ENCODE measurements at regions not wholly inside any gene's neighbourhood (a gene's known extent, or its start where the extent isn't known, plus 50 kb on each side); places are given as distances from the start of the nearest gene placed in this dataset.

DNA sequence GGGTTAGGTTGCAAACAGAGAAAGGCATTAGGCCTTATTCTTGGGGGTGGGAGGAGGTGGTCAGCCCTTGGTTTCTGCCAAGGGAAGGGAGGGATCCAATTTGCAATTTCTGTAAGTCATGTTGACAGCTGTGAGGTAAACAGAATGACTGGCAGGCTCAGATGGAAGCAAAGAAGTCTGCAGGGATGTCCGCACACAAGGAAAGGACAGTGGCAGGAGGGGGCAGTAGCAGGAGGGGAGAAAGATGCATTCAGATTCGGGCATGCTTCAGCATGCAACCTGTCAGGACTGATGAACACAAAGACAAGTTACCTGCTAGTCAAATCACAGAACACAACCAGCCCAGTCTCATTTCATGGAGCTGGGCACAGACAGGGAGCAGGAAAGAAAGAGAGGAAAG lies 217.9 kb upstream of the FOXA2 start:
- peaks cover 13% of the 10 kb centered on the region for H3K27me3 ChIP-seq (replicated peaks; ENCODE audit: insufficient read depth, low read depth, low read length, poor library complexity)
- intact Hi-C loops (cut with micrococcal nuclease; ENCODE audit: unreplicated experiment): no loop called here
- BruUV-seq (replicated peaks): no TSS peak
- no peaks in the 10 kb centered on the region for H3K36me3 ChIP-seq (ENCODE audit: insufficient read depth, low read length, poor library complexity, severe bottlenecking)
- no peak overlapping the region for H3K4me3 ChIP-seq (ENCODE audit: low read depth, low read length, poor library complexity, severe bottlenecking)
- H3K4me1 ChIP-seq (ENCODE audit: insufficient read depth, low read length, poor library complexity, severe bottlenecking): no peaks in the 10 kb centered on the region
- H3K27ac ChIP-seq (ENCODE audit: low read depth, low read length, poor library complexity, severe bottlenecking): no peak overlapping the region
- CTCF ChIA-PET: no interaction called here
- no peak for TF ChIP-seq EZH2 (IDR thresholded peaks at IDR 0.05; ENCODE audit: borderline replicate concordance, low read depth, low read length, poor library complexity, severe bottlenecking)
- TF ChIP-seq, protein P1, sequence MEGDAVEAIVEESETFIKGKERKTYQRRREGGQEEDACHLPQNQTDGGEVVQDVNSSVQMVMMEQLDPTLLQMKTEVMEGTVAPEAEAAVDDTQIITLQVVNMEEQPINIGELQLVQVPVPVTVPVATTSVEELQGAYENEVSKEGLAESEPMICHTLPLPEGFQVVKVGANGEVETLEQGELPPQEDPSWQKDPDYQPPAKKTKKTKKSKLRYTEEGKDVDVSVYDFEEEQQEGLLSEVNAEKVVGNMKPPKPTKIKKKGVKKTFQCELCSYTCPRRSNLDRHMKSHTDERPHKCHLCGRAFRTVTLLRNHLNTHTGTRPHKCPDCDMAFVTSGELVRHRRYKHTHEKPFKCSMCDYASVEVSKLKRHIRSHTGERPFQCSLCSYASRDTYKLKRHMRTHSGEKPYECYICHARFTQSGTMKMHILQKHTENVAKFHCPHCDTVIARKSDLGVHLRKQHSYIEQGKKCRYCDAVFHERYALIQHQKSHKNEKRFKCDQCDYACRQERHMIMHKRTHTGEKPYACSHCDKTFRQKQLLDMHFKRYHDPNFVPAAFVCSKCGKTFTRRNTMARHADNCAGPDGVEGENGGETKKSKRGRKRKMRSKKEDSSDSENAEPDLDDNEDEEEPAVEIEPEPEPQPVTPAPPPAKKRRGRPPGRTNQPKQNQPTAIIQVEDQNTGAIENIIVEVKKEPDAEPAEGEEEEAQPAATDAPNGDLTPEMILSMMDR (conservative IDR thresholded peaks at IDR 0.05; ENCODE audit: low read depth, low read length): no peak
- H3K9me3 ChIP-seq (ENCODE audit: low read depth, low read length, poor library complexity, severe bottlenecking): no peaks in the 10 kb centered on the region
- no peak for DNase-seq (ENCODE audit: low spot score)
- POLR2A ChIA-PET (ENCODE audit: low non-redundant PET): no interaction called here

- BruUV-seq (replicated peaks): no TSS peak
- intact Hi-C loops (cut with micrococcal nuclease; ENCODE audit: unreplicated experiment): no loop called here
- TF ChIP-seq, protein P1 (conservative IDR thresholded peaks at IDR 0.05; ENCODE audit: low read depth, low read length): no peak
- no peak for TF ChIP-seq EZH2 (IDR thresholded peaks at IDR 0.05; ENCODE audit: borderline replicate concordance, low read depth, low read length, poor library complexity, severe bottlenecking)
- ChIA-PET POLR2A (ENCODE audit: low non-redundant PET) (no interaction called here), CTCF (no interaction called here)
- Histone ChIP-seq H3K9me3 (ENCODE audit: low read depth, low read length, poor library complexity, severe bottlenecking) (no peaks in the 10 kb centered on the region), H3K27me3 (replicated peaks; ENCODE audit: insufficient read depth, low read depth, low read length, poor library complexity) (peaks cover 10% of the 10 kb centered on the region), H3K4me1 (ENCODE audit: insufficient read depth, low read length, poor library complexity, severe bottlenecking) (no peaks in the 10 kb centered on the region), H3K36me3 (ENCODE audit: insufficient read depth, low read length, poor library complexity, severe bottlenecking) (no peaks in the 10 kb centered on the region), H3K27ac (ENCODE audit: low read depth, low read length, poor library complexity, severe bottlenecking) (no peak overlapping the region), H3K4me3 (ENCODE audit: low read depth, low read length, poor library complexity, severe bottlenecking) (no peak overlapping the region)
- no peak for DNase-seq (ENCODE audit: low spot score)
Measured at GRCh38 chr20:22805219-22805618, 220.8 kb upstream of the FOXA2 start.

DNA sequence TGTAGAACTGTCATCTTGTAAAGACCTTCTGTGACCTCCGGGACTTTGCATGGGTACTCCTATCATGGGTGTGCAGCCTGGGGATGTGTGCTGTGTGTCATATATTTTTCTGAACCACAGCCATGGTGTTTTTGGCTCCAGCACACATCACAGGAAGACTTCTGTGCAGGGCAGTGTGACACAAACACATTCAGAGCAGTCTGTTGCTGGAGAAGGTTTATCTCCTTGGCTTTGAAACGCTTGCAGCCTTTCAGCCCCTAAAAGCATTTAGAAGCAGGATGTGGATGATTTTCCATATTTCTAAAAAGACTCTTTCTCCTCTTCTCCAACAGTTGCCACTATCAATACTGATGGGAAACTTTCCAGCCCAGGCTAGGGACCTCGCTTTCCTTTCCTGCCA lies 221.6 kb upstream of the FOXA2 start:
- ChIA-PET CTCF (no interaction called here), POLR2A (ENCODE audit: low non-redundant PET) (no interaction called here)
- no TSS peak for BruUV-seq (replicated peaks)
- no peak for DNase-seq (ENCODE audit: low spot score)
- Histone ChIP-seq H3K4me1 (ENCODE audit: insufficient read depth, low read length, poor library complexity, severe bottlenecking) (no peaks in the 10 kb centered on the region), H3K27ac (ENCODE audit: low read depth, low read length, poor library complexity, severe bottlenecking) (no peak overlapping the region), H3K9me3 (ENCODE audit: low read depth, low read length, poor library complexity, severe bottlenecking) (no peaks in the 10 kb centered on the region), H3K36me3 (ENCODE audit: insufficient read depth, low read length, poor library complexity, severe bottlenecking) (no peaks in the 10 kb centered on the region), H3K27me3 (replicated peaks; ENCODE audit: insufficient read depth, low read depth, low read length, poor library complexity) (peaks cover 10% of the 10 kb centered on the region), H3K4me3 (ENCODE audit: low read depth, low read length, poor library complexity, severe bottlenecking) (no peak overlapping the region)
- TF ChIP-seq, protein P1 (conservative IDR thresholded peaks at IDR 0.05; ENCODE audit: low read depth, low read length): no peak
- TF ChIP-seq EZH2 (IDR thresholded peaks at IDR 0.05; ENCODE audit: borderline replicate concordance, low read depth, low read length, poor library complexity, severe bottlenecking): no peak
- intact Hi-C loops (cut with micrococcal nuclease; ENCODE audit: unreplicated experiment): no loop called here
